Ectodermal cell (in vitro differentiated cells): ENCODE measurements at regions not wholly inside any gene's neighbourhood (a gene's known extent, or its start where the extent isn't known, plus 50 kb on each side); places are given as distances from the start of the nearest gene placed in this dataset.
"Not testable (repeated sequence)": the region's sequence is repeated elsewhere in the genome, so short reads cannot be mapped to it uniquely, and the experiment has no call there.

Experiments
- H3K27ac ChIP-seq: 2 replicates; pipeline ENCODE4 v1.7.0; 2013; ENCODE audit warnings: mild to moderate bottlenecking, low read depth, low read length; ENCODE audit not compliant: insufficient read depth, poor library complexity, severe bottlenecking
- H3K27me3 ChIP-seq: 2 replicates; pipeline ENCODE4 v1.7.0; 2013; ENCODE audit warnings: mild to moderate bottlenecking, low read length; ENCODE audit not compliant: insufficient read depth, control insufficient read depth, poor library complexity, severe bottlenecking
- H3K36me3 ChIP-seq: one replicate; pipeline ENCODE4 v1.7.0; 2013; ENCODE audit warnings: low read length; ENCODE audit not compliant: control insufficient read depth, insufficient read depth
- H3K4me1 ChIP-seq: one replicate; pipeline ENCODE4 v1.7.0; 2013; ENCODE audit warnings: low read length; ENCODE audit not compliant: control insufficient read depth, insufficient read depth
- H3K4me3 ChIP-seq: 2 replicates; pipeline ENCODE4 v1.7.0; 2013; ENCODE audit warnings: low read depth, low read length, control low read depth; ENCODE audit not compliant: insufficient read depth
- H3K9me3 ChIP-seq: 2 replicates; pipeline ENCODE4 v1.7.0; 2013; ENCODE audit warnings: mild to moderate bottlenecking, low read length, moderate library complexity; ENCODE audit not compliant: control insufficient read depth
- WGBS, 2 experiments: methylation state at CpG; one replicate each; pipeline ENCODE4 v1.1.7; 2013; ENCODE audit warnings: missing lambda C conversion rate in 2 of 2; 5-methylcytosine and 5-hydroxymethylcytosine counted together

- Histone ChIP-seq H3K27me3 (no peaks in the 10 kb centered on the region), H3K9me3 (no peaks in the 10 kb centered on the region), H3K4me1 (no peaks in the 10 kb centered on the region), H3K36me3 (no peaks in the 10 kb centered on the region), H3K27ac (no peak overlapping the region), H3K4me3 (no peak overlapping the region)
- WGBS, 2 experiments = 93 to 96% methylated on average over 5 of the region's 5 CpGs
Measured at GRCh38 chr4:13793020-13793710, 165.6 kb upstream of the BOD1L1 start.

- Histone ChIP-seq H3K27ac (no peak overlapping the region), H3K4me1 (no peaks in the 10 kb centered on the region), H3K9me3 (no peaks in the 10 kb centered on the region), H3K27me3 (no peaks in the 10 kb centered on the region), H3K36me3 (no peaks in the 10 kb centered on the region), H3K4me3 (no peak overlapping the region)
- WGBS, 2 experiments = 83 to 88% methylated on average over 1 of the region's 2 CpGs
Measured at GRCh38 chr4:13794819-13795565, 167.5 kb upstream of the BOD1L1 start.

- H3K36me3 ChIP-seq = no peaks in the 10 kb centered on the region
- H3K4me1 ChIP-seq = no peaks in the 10 kb centered on the region
- H3K27me3 ChIP-seq = no peaks in the 10 kb centered on the region
- no peaks in the 10 kb centered on the region for H3K9me3 ChIP-seq
- no peak overlapping the region for H3K4me3 ChIP-seq
- WGBS, 2 experiments = 97% methylated on average over 7 of the region's 7 CpGs
- H3K27ac ChIP-seq = no peak overlapping the region
Measured at GRCh38 chr4:13797061-13797460, 169.5 kb upstream of the BOD1L1 start.

GRCh38 chr4:13815231-13815630, 187.7 kb upstream of the BOD1L1 start:
- Histone ChIP-seq H3K36me3 (no peaks in the 10 kb centered on the region), H3K4me1 (no peaks in the 10 kb centered on the region), H3K27ac (no peak overlapping the region), H3K4me3 (no peak overlapping the region), H3K27me3 (no peaks in the 10 kb centered on the region), H3K9me3 (no peaks in the 10 kb centered on the region)
- WGBS, 2 experiments = 90 to 95% methylated on average over 2 to 3 of the region's 3 CpGs

DNA sequence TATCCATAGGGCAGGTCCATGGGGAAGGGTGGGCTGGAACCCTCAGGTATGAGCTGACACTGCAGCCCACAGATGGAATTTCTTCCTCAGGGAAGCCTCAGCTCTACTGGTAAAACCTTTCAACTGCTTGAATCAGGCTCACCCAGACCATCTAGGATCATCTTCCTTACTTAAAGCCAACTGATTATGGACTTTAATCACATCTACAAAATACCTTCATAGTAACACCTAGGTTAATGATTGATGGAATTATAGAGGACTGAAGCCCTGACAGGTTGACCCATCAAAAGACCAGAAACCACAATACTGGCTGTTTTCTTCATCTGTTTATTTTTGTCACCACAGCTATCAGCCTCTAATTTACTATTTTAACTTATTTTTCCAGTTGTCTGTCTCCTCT, 188.9 kb upstream of the BOD1L1 start:
- no peak overlapping the region for H3K27ac ChIP-seq
- H3K27me3 ChIP-seq = no peaks in the 10 kb centered on the region
- H3K9me3 ChIP-seq = no peaks in the 10 kb centered on the region
- H3K36me3 ChIP-seq = no peaks in the 10 kb centered on the region
- H3K4me1 ChIP-seq = no peaks in the 10 kb centered on the region
- H3K4me3 ChIP-seq = no peak overlapping the region

DNA sequence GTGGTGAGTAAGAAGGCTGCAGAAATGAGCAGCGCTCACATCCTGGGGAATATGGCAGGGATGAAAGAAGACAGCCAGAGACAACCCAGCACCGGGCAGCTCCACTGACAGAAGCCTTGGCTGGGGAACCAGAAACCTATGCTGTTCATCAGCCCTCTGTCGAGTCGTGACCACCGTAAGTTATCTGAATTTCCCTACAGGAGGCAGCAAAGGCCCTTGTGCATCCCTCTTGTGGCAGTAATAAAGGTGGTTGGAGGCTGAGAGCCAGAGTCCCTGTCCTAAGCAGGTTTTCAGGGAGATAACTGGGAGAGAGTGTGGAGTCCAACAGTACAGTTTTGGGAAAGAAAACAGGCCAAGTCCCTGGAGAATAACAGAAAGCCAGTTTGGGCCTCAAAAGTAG, 194.0 kb upstream of the BOD1L1 start:
- H3K4me3 ChIP-seq = no peak overlapping the region
- H3K4me1 ChIP-seq = no peaks in the 10 kb centered on the region
- no peaks in the 10 kb centered on the region for H3K27me3 ChIP-seq
- H3K27ac ChIP-seq = no peak overlapping the region
- H3K9me3 ChIP-seq = no peaks in the 10 kb centered on the region
- 77% methylated on average over 5 of the region's 5 CpGs for WGBS, 2 experiments
- H3K36me3 ChIP-seq = no peaks in the 10 kb centered on the region

GRCh38 chr4:13825822-13826221, 198.3 kb upstream of the BOD1L1 start:
- not testable (repeated sequence) for H3K9me3 ChIP-seq, H3K36me3 ChIP-seq, H3K4me3 ChIP-seq, H3K4me1 ChIP-seq, H3K27me3 ChIP-seq, H3K27ac ChIP-seq

GRCh38 chr4:13829457-13829856, 201.9 kb upstream of the BOD1L1 start:
- no peak overlapping the region for H3K4me3 ChIP-seq

GRCh38 chr4:13830449-13830848, 202.9 kb upstream of the BOD1L1 start:
- Histone ChIP-seq H3K4me3 (no peak overlapping the region), H3K27me3 (no peaks in the 10 kb centered on the region), H3K27ac (no peak overlapping the region), H3K36me3 (no peaks in the 10 kb centered on the region), H3K9me3 (no peaks in the 10 kb centered on the region), H3K4me1 (no peaks in the 10 kb centered on the region)
- WGBS, 2 experiments = 92 to 94% methylated on average over 5 of the region's 5 CpGs

More at GRCh38 chr4:13829457-13829856, 201.9 kb upstream of the BOD1L1 start:
- H3K36me3 ChIP-seq = no peaks in the 10 kb centered on the region
- no peaks in the 10 kb centered on the region for H3K4me1 ChIP-seq
- no peak overlapping the region for H3K27ac ChIP-seq
- 87 to 93% methylated on average over 3 of the region's 3 CpGs for WGBS, 2 experiments
- H3K9me3 ChIP-seq = no peaks in the 10 kb centered on the region
- H3K27me3 ChIP-seq = no peaks in the 10 kb centered on the region

DNA sequence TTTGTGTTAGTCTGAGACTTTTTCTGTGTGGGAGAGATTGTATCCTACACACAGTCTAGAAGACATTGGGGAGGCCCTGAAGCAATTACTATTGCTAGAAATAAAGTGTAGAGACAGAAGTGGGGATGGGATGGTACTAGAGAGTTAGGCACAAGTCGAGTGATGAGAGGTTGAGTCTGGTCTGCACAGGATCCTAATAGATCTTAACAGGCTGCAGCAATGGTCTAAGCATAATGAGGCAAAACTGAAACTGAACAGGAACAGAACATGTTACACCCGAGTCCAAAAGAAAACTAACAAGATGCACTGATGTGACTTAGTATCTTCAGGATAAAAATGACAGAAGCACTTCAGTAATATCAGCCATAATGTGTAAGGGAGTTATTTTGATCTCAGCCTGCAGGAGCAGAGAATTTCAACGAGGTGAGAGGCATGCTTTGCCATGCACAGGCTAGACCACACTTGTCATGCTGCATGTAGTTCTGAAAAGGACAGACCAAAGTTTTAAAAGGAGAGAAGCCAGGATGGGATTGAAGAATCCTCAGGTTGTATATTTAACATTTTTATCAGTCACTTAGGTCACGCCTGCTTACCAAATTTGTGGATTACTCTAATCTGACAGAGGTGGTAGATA, 205.8 kb upstream of the BOD1L1 start:
- Histone ChIP-seq H3K36me3 (no peaks in the 10 kb centered on the region), H3K4me3 (no peak overlapping the region), H3K4me1 (no peaks in the 10 kb centered on the region), H3K27ac (no peak overlapping the region), H3K9me3 (no peaks in the 10 kb centered on the region), H3K27me3 (no peaks in the 10 kb centered on the region)
- WGBS, 2 experiments = 88 to 90% methylated on average over 4 of the region's 4 CpGs
